WTC11 (cell line): ENCODE measurements at regions not wholly inside any gene's neighbourhood (a gene's known extent, or its start where the extent isn't known, plus 50 kb on each side); places are given as distances from the start of the nearest gene placed in this dataset.

ENCODE experiments used
- ATAC-seq: fragments of 200-7000 bp; cut with Tn5 transposase; 2 replicates; pipeline ENCODE4 v1.10.0; 2021; ENCODE audit warnings: mild to moderate bottlenecking, moderate library complexity
- CTCF ChIA-PET: fragments of 300-600 bp; sonication (Branson Sonifier 250); formaldehyde crosslinking; loops from one replicate; lab custom pipeline; 2021; ENCODE audit warnings: antibody characterized with exemption; lab: Charles Lee
- POLR2A ChIA-PET: fragments of 350-600 bp; sonication (Branson Sonifier 250); formaldehyde crosslinking; loops from one replicate; lab custom pipeline; 2021; ENCODE audit warnings: antibody characterized with exemption; lab: Charles Lee
- DNase-seq: peaks from one replicate; pipeline ENCODE4 v3.0.0; 2021; ENCODE audit warnings: low spot score
- H3K27ac Mint-ChIP-seq: 2 replicates; pipeline ENCODE4 v1.8.0; 2021; ENCODE audit warnings: mixed read lengths
- H3K27me3 Mint-ChIP-seq: 2 replicates; pipeline ENCODE4 v1.8.0; 2021; ENCODE audit warnings: low read depth, mild to moderate bottlenecking, moderate library complexity, mixed read lengths
- H3K36me3 Mint-ChIP-seq: 2 replicates; pipeline ENCODE4 v1.8.0; 2021; ENCODE audit warnings: mixed read lengths
- H3K4me1 Mint-ChIP-seq: 2 replicates; pipeline ENCODE4 v1.8.0; 2022; ENCODE audit warnings: mixed read lengths
- H3K4me3 Mint-ChIP-seq: 2 replicates; pipeline ENCODE4 v1.8.0; 2021; ENCODE audit warnings: mild to moderate bottlenecking, moderate library complexity, mixed read lengths
- H3K9me3 Mint-ChIP-seq: 2 replicates; pipeline ENCODE4 v1.8.0; 2021; ENCODE audit warnings: mixed read lengths
- AR ChIP-seq: fragments of 250-450 bp; sonication (Bioruptor Pico); IDR thresholded peaks from 2 replicates; pipeline ENCODE4 v1.9.0; 2021; ENCODE audit warnings: mild to moderate bottlenecking
- ATF1 ChIP-seq: sonication (generic); formaldehyde crosslinking; IDR thresholded peaks from 2 replicates; pipeline ENCODE4 v1.8.1; 2023; ENCODE audit warnings: mild to moderate bottlenecking, moderate library complexity, missing genetic modification reagents
- CTCF ChIP-seq: fragments of 200-600 bp; IDR thresholded peaks from 2 replicates; pipeline ENCODE4 v1.8.0; 2022; ENCODE audit warnings: antibody characterized with exemption
- ETV6 ChIP-seq: sonication (generic); formaldehyde crosslinking; IDR thresholded peaks from 2 replicates; pipeline ENCODE4 v1.8.1; 2022; ENCODE audit warnings: mild to moderate bottlenecking, missing genetic modification reagents
- GABPB1 ChIP-seq: sonication (generic); formaldehyde crosslinking; IDR thresholded peaks from 2 replicates; pipeline ENCODE4 v1.8.1; 2023; ENCODE audit warnings: mild to moderate bottlenecking, missing genetic modification reagents
- GTF2I ChIP-seq: fragments of 250-450 bp; sonication (Bioruptor Pico); conservative IDR thresholded peaks from 2 replicates; pipeline ENCODE4 v1.4.0; 2021; ENCODE audit warnings: mild to moderate bottlenecking
- JUN ChIP-seq: sonication (generic); formaldehyde crosslinking; IDR thresholded peaks from 2 replicates; pipeline ENCODE4 v1.8.0; 2023; ENCODE audit warnings: mild to moderate bottlenecking, missing genetic modification reagents
- NFATC4 ChIP-seq: fragments of 250-450 bp; sonication (Bioruptor Pico); IDR thresholded peaks from 2 replicates; pipeline ENCODE4 v1.9.0; 2021; ENCODE audit warnings: mild to moderate bottlenecking
- NFYB ChIP-seq: sonication (generic); formaldehyde crosslinking; conservative IDR thresholded peaks from 2 replicates; pipeline ENCODE4 v1.8.0; 2022; ENCODE audit warnings: low read depth, missing genetic modification reagents
- NR2C2 ChIP-seq: sonication (generic); formaldehyde crosslinking; IDR thresholded peaks from 2 replicates; pipeline ENCODE4 v1.8.0; 2022; ENCODE audit warnings: mild to moderate bottlenecking, missing genetic modification reagents
- OVOL2 ChIP-seq: fragments of 250-450 bp; sonication (Bioruptor Pico); IDR thresholded peaks from 2 replicates; pipeline ENCODE4 v1.9.0; 2021; ENCODE audit warnings: mild to moderate bottlenecking, borderline replicate concordance
- PRDM15 ChIP-seq: sonication (generic); formaldehyde crosslinking; IDR thresholded peaks from 2 replicates; pipeline ENCODE4 v1.8.0; 2022; ENCODE audit warnings: missing genetic modification reagents
- ZNF671 ChIP-seq: fragments of 250-450 bp; sonication (Bioruptor Pico); IDR thresholded peaks from 2 replicates; pipeline ENCODE4 v1.8.0; 2021; ENCODE audit warnings: mild to moderate bottlenecking

- ATAC-seq (no peak), DNase-seq (no peak)
- Mint-ChIP-seq H3K27me3 (no peaks in the 10 kb centered on the region), H3K36me3 (peaks cover 3% of the 10 kb centered on the region; the same call in 1 of the 2 replicates), H3K9me3 (peaks cover 12% of the 10 kb centered on the region), H3K4me3 (no peak overlapping the region), H3K4me1 (peaks cover 2% of the 10 kb centered on the region; the same call in 1 of the 2 replicates), H3K27ac (no peak overlapping the region)
- POLR2A ChIA-PET, result interaction anchor here (0.6 kb wide), 1 partner anchor 191 kb away, joined by 4 read pairs; no protein-coding TSS in a partner anchor
- TF ChIP-seq JUN (CRISPR knock-in tag), result no peak
- TF ChIP-seq ATF1 (CRISPR knock-in tag), result no peak
- no peak for TF ChIP-seq AR (CRISPR knock-in tag)
- no peak for TF ChIP-seq OVOL2 (CRISPR knock-in tag)
- CTCF ChIA-PET, result no interaction called here
These were observed 683.6 kb upstream of the TENM3 start for GRCh38 chr4:181559637-181560036.

GRCh38 chr4:181562399-181562798 is 680.8 kb upstream of the TENM3 start:
- ATAC-seq, result no peak
- Mint-ChIP-seq H3K27me3 (no peaks in the 10 kb centered on the region), H3K9me3 (peaks cover 12% of the 10 kb centered on the region), H3K4me1 (peaks cover 3% of the 10 kb centered on the region; the same call in 1 of the 2 replicates), H3K4me3 (no peak overlapping the region), H3K27ac (no peak overlapping the region), H3K36me3 (peaks cover 3% of the 10 kb centered on the region; the same call in 1 of the 2 replicates)
- CTCF ChIA-PET, result no interaction called here
- TF ChIP-seq CTCF, result no peak
- no peak for TF ChIP-seq AR (CRISPR knock-in tag)
- no peak for TF ChIP-seq NFYB (CRISPR knock-in tag)
- no peak for TF ChIP-seq NR2C2 (CRISPR knock-in tag)
- no peak for TF ChIP-seq ETV6 (CRISPR knock-in tag)
- no peak for DNase-seq
- POLR2A ChIA-PET, result no interaction called here

GRCh38 chr4:181564625-181565024 is 678.6 kb upstream of the TENM3 start:
- peaks cover 3% of the 10 kb centered on the region; the same call in 1 of the 2 replicates for H3K36me3 Mint-ChIP-seq
- no peak for TF ChIP-seq PRDM15 (CRISPR knock-in tag)
- TF ChIP-seq GABPB1, result no peak
- TF ChIP-seq GTF2I (CRISPR knock-in tag), result no peak
- TF ChIP-seq ZNF671, result no peak
- no peak for TF ChIP-seq NFATC4
- H3K27ac Mint-ChIP-seq, result no peak overlapping the region
- no peaks in the 10 kb centered on the region for H3K27me3 Mint-ChIP-seq
- no peak for ATAC-seq
- ChIA-PET CTCF (no interaction called here), POLR2A (no interaction called here)
- DNase-seq, result no peak
- no peak overlapping the region for H3K4me3 Mint-ChIP-seq
- H3K9me3 Mint-ChIP-seq, result peaks cover 11% of the 10 kb centered on the region
- peaks cover 3% of the 10 kb centered on the region; the same call in 1 of the 2 replicates for H3K4me1 Mint-ChIP-seq
